ENCODE measurements at regions not wholly inside any gene's neighbourhood (a gene's known extent, or its start where the extent isn't known, plus 50 kb on each side); places are given as distances from the start of the nearest gene placed in this dataset.

DNA sequence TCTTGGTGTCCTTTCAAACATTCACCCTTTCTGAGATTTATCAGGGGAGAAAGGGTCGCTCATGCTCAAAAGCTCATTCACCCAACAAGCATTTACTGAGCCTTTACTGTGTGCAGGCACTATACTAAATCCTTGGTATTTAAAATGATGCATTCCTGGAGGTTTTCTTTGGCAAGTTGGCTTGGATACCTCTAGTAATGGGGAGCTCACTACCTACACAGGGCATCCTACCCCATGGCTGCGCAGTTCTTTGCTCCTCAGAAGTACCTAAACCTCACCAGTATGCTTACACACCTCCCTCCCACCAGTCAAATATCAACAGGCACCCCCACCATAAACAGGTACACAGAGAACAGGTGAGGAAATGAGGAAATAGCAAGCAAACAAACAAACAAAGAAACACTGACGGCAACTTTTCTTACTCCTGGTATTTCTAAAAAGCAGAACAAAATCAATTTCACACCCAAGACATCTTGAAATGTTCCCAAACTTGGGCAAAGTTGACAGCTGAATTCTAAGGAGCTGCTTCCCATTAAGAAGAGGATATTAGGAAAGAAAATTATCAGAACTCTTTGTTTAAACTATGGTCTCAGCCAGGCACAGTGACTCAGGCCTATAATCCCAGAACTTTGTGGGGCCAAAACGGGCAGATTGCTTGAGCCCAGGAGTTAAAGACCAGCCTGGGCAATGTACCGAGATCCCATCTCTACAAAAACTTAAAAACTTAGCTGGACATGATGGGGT lies 104.8 kb downstream of the PSMG1 start:
- TF ChIP-seq, protein P1, sequence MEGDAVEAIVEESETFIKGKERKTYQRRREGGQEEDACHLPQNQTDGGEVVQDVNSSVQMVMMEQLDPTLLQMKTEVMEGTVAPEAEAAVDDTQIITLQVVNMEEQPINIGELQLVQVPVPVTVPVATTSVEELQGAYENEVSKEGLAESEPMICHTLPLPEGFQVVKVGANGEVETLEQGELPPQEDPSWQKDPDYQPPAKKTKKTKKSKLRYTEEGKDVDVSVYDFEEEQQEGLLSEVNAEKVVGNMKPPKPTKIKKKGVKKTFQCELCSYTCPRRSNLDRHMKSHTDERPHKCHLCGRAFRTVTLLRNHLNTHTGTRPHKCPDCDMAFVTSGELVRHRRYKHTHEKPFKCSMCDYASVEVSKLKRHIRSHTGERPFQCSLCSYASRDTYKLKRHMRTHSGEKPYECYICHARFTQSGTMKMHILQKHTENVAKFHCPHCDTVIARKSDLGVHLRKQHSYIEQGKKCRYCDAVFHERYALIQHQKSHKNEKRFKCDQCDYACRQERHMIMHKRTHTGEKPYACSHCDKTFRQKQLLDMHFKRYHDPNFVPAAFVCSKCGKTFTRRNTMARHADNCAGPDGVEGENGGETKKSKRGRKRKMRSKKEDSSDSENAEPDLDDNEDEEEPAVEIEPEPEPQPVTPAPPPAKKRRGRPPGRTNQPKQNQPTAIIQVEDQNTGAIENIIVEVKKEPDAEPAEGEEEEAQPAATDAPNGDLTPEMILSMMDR (IDR thresholded peaks at IDR 0.05; ENCODE audit: unreplicated experiment) = no peak
- Mint-ChIP-seq H3K36me3 (ENCODE audit: low read depth, unreplicated experiment) (peaks cover 3% of the 10 kb centered on the region), H3K27ac (ENCODE audit: unreplicated experiment) (no peak overlapping the region), H3K27me3 (ENCODE audit: unreplicated experiment) (peaks cover 1% of the 10 kb centered on the region), H3K4me3 (ENCODE audit: unreplicated experiment) (no peak overlapping the region), H3K4me1 (ENCODE audit: unreplicated experiment) (no peaks in the 10 kb centered on the region), H3K9me3 (ENCODE audit: unreplicated experiment) (no peaks in the 10 kb centered on the region)
- no peak for DNase-seq (ENCODE audit: low spot score)

DNA sequence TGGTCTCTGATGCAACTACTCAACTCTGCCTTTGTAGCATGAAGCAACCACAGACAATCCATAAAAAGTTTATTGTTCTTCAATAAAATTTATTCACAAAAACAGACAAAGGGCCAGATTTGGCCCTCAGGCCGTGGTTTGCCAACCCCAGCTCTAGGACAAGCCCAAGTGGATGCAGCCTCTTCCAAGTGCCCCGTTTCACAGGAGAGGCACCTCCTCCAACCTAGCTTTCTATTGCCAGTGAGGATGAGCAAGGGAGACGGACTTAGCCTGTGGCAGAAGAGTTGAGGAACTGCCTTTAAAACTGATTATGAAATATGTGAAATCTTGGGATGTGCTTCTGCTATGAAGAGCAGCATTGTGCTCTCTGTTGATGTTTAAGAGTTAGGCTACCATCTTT lies 105.4 kb downstream of the PSMG1 start:
- Mint-ChIP-seq H3K36me3 (ENCODE audit: low read depth, unreplicated experiment) (peaks cover 3% of the 10 kb centered on the region), H3K27me3 (ENCODE audit: unreplicated experiment) (peaks cover 1% of the 10 kb centered on the region), H3K4me1 (ENCODE audit: unreplicated experiment) (no peaks in the 10 kb centered on the region), H3K9me3 (ENCODE audit: unreplicated experiment) (no peaks in the 10 kb centered on the region), H3K4me3 (ENCODE audit: unreplicated experiment) (no peak overlapping the region), H3K27ac (ENCODE audit: unreplicated experiment) (no peak overlapping the region)
- DNase-seq (ENCODE audit: low spot score) = no peak
- TF ChIP-seq, protein P1 (IDR thresholded peaks at IDR 0.05; ENCODE audit: unreplicated experiment) = no peak

DNA sequence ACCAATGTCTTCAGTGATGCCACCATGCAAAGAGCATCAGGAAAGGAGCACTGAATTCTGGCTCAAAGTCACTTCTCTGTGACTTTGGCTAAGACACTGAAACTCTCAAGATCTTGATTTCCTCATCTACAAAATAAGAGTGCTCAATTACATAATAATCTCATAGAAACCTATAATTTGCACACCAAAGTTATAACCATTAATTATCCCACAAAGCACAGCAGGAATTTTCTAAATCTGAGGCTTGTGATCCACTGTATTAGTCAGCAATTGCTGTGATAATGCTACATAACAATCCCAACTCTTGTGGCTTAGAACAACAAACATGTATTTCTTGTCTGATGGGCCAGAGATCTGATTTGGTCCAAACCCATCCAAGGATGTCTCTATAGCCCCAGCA lies 108.7 kb downstream of the PSMG1 start:
- peaks cover 10% of the 10 kb centered on the region for H3K4me1 Mint-ChIP-seq (ENCODE audit: unreplicated experiment)
- no peaks in the 10 kb centered on the region for H3K9me3 Mint-ChIP-seq (ENCODE audit: unreplicated experiment)
- TF ChIP-seq, protein P1 (IDR thresholded peaks at IDR 0.05; ENCODE audit: unreplicated experiment) = no peak
- peaks cover 3% of the 10 kb centered on the region for H3K27me3 Mint-ChIP-seq (ENCODE audit: unreplicated experiment)
- peaks cover 3% of the 10 kb centered on the region for H3K36me3 Mint-ChIP-seq (ENCODE audit: low read depth, unreplicated experiment)
- H3K27ac Mint-ChIP-seq (ENCODE audit: unreplicated experiment) = no peak overlapping the region
- DNase-seq (ENCODE audit: low spot score) = no peak
- no peak overlapping the region for H3K4me3 Mint-ChIP-seq (ENCODE audit: unreplicated experiment)

DNA sequence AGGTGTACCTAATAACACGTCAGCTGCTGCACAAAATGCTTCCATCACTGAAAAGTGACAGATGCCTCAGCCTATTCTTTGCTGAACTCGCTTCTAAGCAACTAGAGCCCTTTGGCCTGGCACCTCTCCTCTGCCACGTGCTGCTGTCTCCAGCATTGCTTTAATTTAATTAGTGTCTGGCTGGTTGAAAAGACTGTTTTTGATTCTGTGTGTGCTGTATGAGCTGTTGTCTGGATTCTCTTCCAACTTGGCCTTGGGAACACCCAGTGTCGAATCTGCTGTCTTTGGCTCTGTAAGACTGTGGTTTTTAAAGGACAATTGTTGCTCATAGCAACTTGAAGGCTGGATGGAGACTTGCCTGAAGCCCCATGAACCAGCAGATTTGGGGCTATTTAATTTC lies 109.5 kb downstream of the PSMG1 start:
- no peak overlapping the region for H3K27ac Mint-ChIP-seq (ENCODE audit: unreplicated experiment)
- no peaks in the 10 kb centered on the region for H3K9me3 Mint-ChIP-seq (ENCODE audit: unreplicated experiment)
- H3K27me3 Mint-ChIP-seq (ENCODE audit: unreplicated experiment) = peaks cover 3% of the 10 kb centered on the region
- TF ChIP-seq, protein P1 (IDR thresholded peaks at IDR 0.05; ENCODE audit: unreplicated experiment) = no peak
- peaks cover 10% of the 10 kb centered on the region for H3K4me1 Mint-ChIP-seq (ENCODE audit: unreplicated experiment)
- DNase-seq (ENCODE audit: low spot score) = no peak
- peaks cover 3% of the 10 kb centered on the region for H3K36me3 Mint-ChIP-seq (ENCODE audit: low read depth, unreplicated experiment)
- H3K4me3 Mint-ChIP-seq (ENCODE audit: unreplicated experiment) = no peak overlapping the region

DNA sequence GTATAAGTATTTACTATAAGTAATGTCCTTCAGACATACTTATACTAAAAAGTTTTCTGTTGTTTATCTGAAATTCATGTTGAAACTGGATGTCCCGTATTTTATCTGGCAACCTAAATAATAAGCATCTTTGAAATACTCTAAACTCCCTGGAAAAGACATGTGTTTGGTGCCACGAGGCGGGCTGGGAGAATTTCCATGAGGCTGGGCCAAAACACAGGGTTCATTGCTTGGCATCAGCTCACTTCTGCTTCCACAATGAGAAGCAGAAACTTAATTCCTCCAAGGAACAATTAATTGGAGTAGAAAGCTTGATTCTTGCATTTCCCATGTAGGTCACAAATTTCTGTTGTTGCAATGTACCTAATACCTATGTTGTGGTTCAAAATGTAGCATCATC lies 110.2 kb downstream of the PSMG1 start:
- H3K4me3 Mint-ChIP-seq (ENCODE audit: unreplicated experiment) = no peak overlapping the region
- H3K36me3 Mint-ChIP-seq (ENCODE audit: low read depth, unreplicated experiment) = peaks cover 3% of the 10 kb centered on the region
- no peak overlapping the region for H3K27ac Mint-ChIP-seq (ENCODE audit: unreplicated experiment)
- TF ChIP-seq, protein P1 (IDR thresholded peaks at IDR 0.05; ENCODE audit: unreplicated experiment) = no peak
- no peak for DNase-seq (ENCODE audit: low spot score)
- peaks cover 3% of the 10 kb centered on the region for H3K27me3 Mint-ChIP-seq (ENCODE audit: unreplicated experiment)
- no peaks in the 10 kb centered on the region for H3K9me3 Mint-ChIP-seq (ENCODE audit: unreplicated experiment)
- H3K4me1 Mint-ChIP-seq (ENCODE audit: unreplicated experiment) = peaks cover 10% of the 10 kb centered on the region
